GM12878 (cell line): ENCODE measurements at regions not wholly inside any gene's neighbourhood (a gene's known extent, or its start where the extent isn't known, plus 50 kb on each side); places are given as distances from the start of the nearest gene placed in this dataset.

Experiments used
- ATAC-seq: fragments of 200-7000 bp; cut with Tn5 transposase; 3 replicates; pipeline ENCODE4 v1.9.1; 2020; ENCODE audit warnings: mild to moderate bottlenecking, moderate library complexity
- BruUV-seq: library from RNA; stranded (reverse); fragments of 400-500 nt; replicated peaks from 2 replicates; lab custom pipeline; 2021; lab: Mats Ljungman, UMichigan
- CTCF ChIA-PET: fragments of 300-600 bp; sonication (Branson Sonifier 250); formaldehyde crosslinking; extraction: SDS; loops from one replicate; lab custom pipeline; 2021; ENCODE audit warnings: inconsistent platforms; lab: Yijun Ruan, JAX
- POLR2A ChIA-PET: fragments of 350-600 bp; formaldehyde crosslinking; extraction: SDS; loops from one replicate; lab custom pipeline; 2021; ENCODE audit warnings: inconsistent platforms; lab: Charles Lee
- RAD21 ChIA-PET: fragments of 300-600 bp; sonication (Branson Sonifier 250); formaldehyde crosslinking; loops from one replicate; lab custom pipeline; 2023; ENCODE audit warnings: antibody characterized with exemption; ENCODE audit not compliant: unreplicated experiment; lab: Charles Lee
- SMC1A ChIA-PET: fragments of 300-600 bp; sonication (Branson Sonifier 250); formaldehyde crosslinking; loops from one replicate; lab custom pipeline; 2023; ENCODE audit not compliant: unreplicated experiment, uncharacterized antibody; lab: Charles Lee
- DNase-seq: peaks from one replicate; pipeline ENCODE4 v3.0.0-alpha.2; 2011; ENCODE audit warnings: low read depth, low spot score
- FAIRE-seq: peaks from 3 replicates; lab custom pipeline; 2011; peaks lifted over from hg19 to GRCh38; lab: Jason Lieb, UNC
- H2AFZ ChIP-seq: 2 replicates; pipeline ENCODE4 v1.6.0; 2011; ENCODE audit warnings: low read depth, low read length, control low read depth; ENCODE audit not compliant: control insufficient read depth
- H3K27ac ChIP-seq: 2 replicates; pipeline ENCODE4 v1.5.1; 2011; ENCODE audit warnings: control low read depth; ENCODE audit not compliant: control insufficient read depth, insufficient read depth
- H3K27me3 ChIP-seq, 2 experiments: replicated peaks in 1 of 2; 2 replicates each; pipeline versions ENCODE4 v1.6.0 to v1.6.1; 2011; ENCODE audit warnings: low read length in 1 of 2; ENCODE audit not compliant: control insufficient read depth in 2 of 2, insufficient read depth in 2 of 2
- H3K36me3 ChIP-seq, 2 experiments: 2 replicates each; pipeline ENCODE4 v1.5.1; 2011; ENCODE audit warnings: low read length in 1 of 2; ENCODE audit not compliant: control insufficient read depth in 2 of 2, insufficient read depth in 2 of 2
- H3K4me1 ChIP-seq: 2 replicates; pipeline ENCODE4 v1.6.1; 2011; ENCODE audit warnings: mild to moderate bottlenecking, low read length, moderate library complexity, mixed read lengths; ENCODE audit not compliant: control insufficient read depth, insufficient read depth
- H3K4me2 ChIP-seq: 2 replicates; pipeline ENCODE4 v1.6.0; 2011; ENCODE audit warnings: control low read depth; ENCODE audit not compliant: control insufficient read depth, insufficient read depth
- H3K4me3 ChIP-seq: fragments of 200-600 bp; sonication (generic); 2 replicates; pipeline ENCODE4 v1.5.1; 2016
- H3K79me2 ChIP-seq: 2 replicates; pipeline ENCODE4 v1.6.0; 2011; ENCODE audit warnings: low read length; ENCODE audit not compliant: control insufficient read depth, insufficient read depth
- H3K9ac ChIP-seq: 2 replicates; pipeline ENCODE4 v1.8.0; 2011; ENCODE audit warnings: low read length, control low read depth, mixed read lengths; ENCODE audit not compliant: control insufficient read depth, insufficient read depth
- H3K9me3 ChIP-seq: replicated peaks from 3 replicates; pipeline ENCODE4 v1.5.1; 2011; ENCODE audit warnings: mild to moderate bottlenecking, low read length; ENCODE audit not compliant: control insufficient read depth, insufficient read depth
- H4K20me1 ChIP-seq: 2 replicates; pipeline ENCODE4 v1.6.0; 2011; ENCODE audit not compliant: control insufficient read depth, insufficient read depth
- ASH2L ChIP-seq: fragments of 300-600, 200-600 bp; sonication (generic); IDR thresholded peaks from 2 replicates; pipeline ENCODE4 v1.6.1; 2017; ENCODE audit warnings: low read depth, mild to moderate bottlenecking, borderline replicate concordance
- BCLAF1 ChIP-seq: fragments of 450-650 bp; IDR thresholded peaks from 2 replicates; pipeline ENCODE4 v1.6.1; 2017; ENCODE audit warnings: antibody characterized with exemption, mild to moderate bottlenecking, moderate library complexity
- CREB1 ChIP-seq: IDR thresholded peaks from 2 replicates; pipeline ENCODE4 v1.6.1; 2012; ENCODE audit warnings: low read depth, mild to moderate bottlenecking, inconsistent platforms
- NKRF ChIP-seq: fragments of 450-650 bp; conservative IDR thresholded peaks from 2 replicates; pipeline ENCODE4 v1.6.1; 2017; ENCODE audit warnings: mild to moderate bottlenecking, moderate library complexity
- NR2C2 ChIP-seq: IDR thresholded peaks from 2 replicates; pipeline ENCODE4 v1.6.1; 2011; ENCODE audit warnings: borderline replicate concordance, low read depth; ENCODE audit not compliant: control insufficient read depth, insufficient read length
- NR2F1 ChIP-seq: fragments of 450-650 bp; conservative IDR thresholded peaks from 2 replicates; pipeline ENCODE4 v1.6.1; 2017; ENCODE audit warnings: mild to moderate bottlenecking
- NRF1 ChIP-seq: conservative IDR thresholded peaks from 2 replicates; pipeline ENCODE4 v1.6.1; 2011; ENCODE audit warnings: mild to moderate bottlenecking, low read depth, low read length, improper control_type of control experiment
- REST ChIP-seq: IDR thresholded peaks from 2 replicates; pipeline ENCODE4 v1.6.1; 2012; ENCODE audit warnings: mild to moderate bottlenecking, low read depth, low read length
- SRF ChIP-seq, 2 experiments: IDR thresholded peaks; 2 replicates each; pipeline ENCODE4 v1.6.1; 2011; ENCODE audit warnings: low read depth in 2 of 2, low read length in 2 of 2, mild to moderate bottlenecking in 1 of 2, moderate library complexity in 1 of 2
- TCF3 ChIP-seq: IDR thresholded peaks from 2 replicates; pipeline ENCODE4 v1.6.1; 2012; ENCODE audit warnings: low read depth, mild to moderate bottlenecking, low read length, borderline replicate concordance; ENCODE audit not compliant: insufficient read depth
- USF2 ChIP-seq: IDR thresholded peaks from 2 replicates; pipeline ENCODE4 v1.6.1; 2011; ENCODE audit warnings: low read depth, low read length, improper control_type of control experiment, borderline replicate concordance
- YBX1 ChIP-seq: fragments of 450-650 bp; IDR thresholded peaks from 2 replicates; pipeline ENCODE4 v1.6.1; 2016; ENCODE audit warnings: antibody characterized with exemption
- WGBS: methylation state at CpG from one replicate; pipeline ENCODE4 v1.1.6; 2016; ENCODE audit warnings: low lambda C conversion rate; ENCODE audit not compliant: insufficient replicate concordance, insufficient coverage; ENCODE audit errors: missing lambda C conversion rate; 5-methylcytosine and 5-hydroxymethylcytosine counted together
- in situ Hi-C: fragments of 300-500 bp; cut with MboI; formaldehyde crosslinking; loops from 9 replicates; pipeline ENCODE4 v1.14.3; 2018; ENCODE audit warnings: mixed read lengths
- intact Hi-C: fragments of 100-400 bp; cut with micrococcal nuclease; formaldehyde crosslinking; loops from one replicate; pipeline ENCODE4 v1.14.2; 2022; ENCODE audit not compliant: unreplicated experiment

GRCh38 chr4:117429506-117429905, 344.1 kb upstream of the TRAM1L1 start:
- in situ Hi-C loops: no loop called here
- no peaks in the 10 kb centered on the region for H3K27me3 ChIP-seq

More at GRCh38 chr4:117429506-117429905, 344.1 kb upstream of the TRAM1L1 start:
- ChIA-PET POLR2A (no interaction called here), CTCF (no interaction called here), SMC1A (no interaction called here), RAD21 (no interaction called here)
- no peaks in the 10 kb centered on the region for H3K9me3 ChIP-seq
- intact Hi-C loops: no loop called here
- H3K9ac ChIP-seq: no peak overlapping the region
- H3K4me2 ChIP-seq: no peak overlapping the region
- no peak overlapping the region for H2AFZ ChIP-seq
- no peak overlapping the region for H3K4me3 ChIP-seq
- DNase-seq (no peak), ATAC-seq (no peak), FAIRE-seq (no peak)
- no peaks in the 10 kb centered on the region for H3K4me1 ChIP-seq
- no peaks in the 10 kb centered on the region for H3K79me2 ChIP-seq
- no peaks in the 10 kb centered on the region for H3K36me3 ChIP-seq
- BruUV-seq: no TSS peak
- no peak overlapping the region for H3K27ac ChIP-seq
- no peaks in the 10 kb centered on the region for H4K20me1 ChIP-seq
- TF ChIP-seq SRF (IDR thresholded peaks at IDR 0.05; ENCODE audit: low read depth in 2 of 2, low read length in 2 of 2) (no peak), TCF3 (no peak), USF2 (no peak), CREB1 (no peak), ASH2L (no peak), NR2C2 (no peak), YBX1 (no peak), NRF1 (no peak), BCLAF1 (no peak), NR2F1 (no peak), NKRF (no peak), REST (no peak)
- WGBS: 18% methylated on average over 5 of the region's 5 CpGs
